GM18507 (cell line): ENCODE measurements at regions not wholly inside any gene's neighbourhood (a gene's known extent, or its start where the extent isn't known, plus 50 kb on each side); places are given as distances from the start of the nearest gene placed in this dataset.

ENCODE experiments used
- DNase-seq: peaks from one replicate; pipeline ENCODE4 v3.0.0; 2011; ENCODE audit warnings: low read depth; ENCODE audit not compliant: insufficient read length; ENCODE audit errors: extremely low spot score
- FAIRE-seq: peaks from 2 replicates; lab custom pipeline; 2011; peaks lifted over from hg19 to GRCh38; lab: Jason Lieb, UNC

GRCh38 chr18:77918730-77919129, 669.1 kb downstream of the GALR1 start:
- FAIRE-seq = no peak
- no peak for DNase-seq

- DNase-seq = no peak
These were observed 670.3 kb downstream of the GALR1 start for GRCh38 chr18:77919923-77920322.

GRCh38 chr18:77935342-77935741, 685.7 kb downstream of the GALR1 start:
- FAIRE-seq = no peak
- DNase-seq = no peak

More at GRCh38 chr18:77919923-77920322, 670.3 kb downstream of the GALR1 start:
- FAIRE-seq = no peak

- DNase-seq (no peak), FAIRE-seq (no peak)
These were observed 690.9 kb downstream of the GALR1 start for GRCh38 chr18:77940566-77940965.

- FAIRE-seq (no peak), DNase-seq (no peak)
These were observed 694.9 kb downstream of the GALR1 start for GRCh38 chr18:77944533-77944932.

- FAIRE-seq = no peak
- DNase-seq = no peak
These were observed 698.9 kb downstream of the GALR1 start for GRCh38 chr18:77948567-77948966.

GRCh38 chr18:77949355-77949973, 699.8 kb downstream of the GALR1 start:
- no peak for DNase-seq
- no peak for FAIRE-seq

- DNase-seq = no peak
- FAIRE-seq = no peak
These were observed 709.6 kb downstream of the GALR1 start for GRCh38 chr18:77959248-77959647.

GRCh38 chr18:77960791-77961410, 711.3 kb downstream of the GALR1 start:
- no peak for FAIRE-seq

GRCh38 chr18:77967071-77967470, 717.4 kb downstream of the GALR1 start:
- no peak for FAIRE-seq

More at GRCh38 chr18:77960791-77961410, 711.3 kb downstream of the GALR1 start:
- no peak for DNase-seq

GRCh38 chr18:77967791-77968190, 718.1 kb downstream of the GALR1 start:
- FAIRE-seq = no peak
- DNase-seq = no peak

More at GRCh38 chr18:77967071-77967470, 717.4 kb downstream of the GALR1 start:
- no peak for DNase-seq

- FAIRE-seq (no peak), DNase-seq (no peak)
These were observed 720.3 kb downstream of the GALR1 start for GRCh38 chr18:77969972-77970371.

GRCh38 chr18:77970814-77971213, 721.2 kb downstream of the GALR1 start:
- DNase-seq (no peak), FAIRE-seq (no peak)

GRCh38 chr18:77973745-77974144, 724.1 kb downstream of the GALR1 start:
- DNase-seq = no peak
- FAIRE-seq = no peak

GRCh38 chr18:77974329-77974728, 724.7 kb downstream of the GALR1 start:
- DNase-seq (no peak), FAIRE-seq (no peak)

GRCh38 chr18:77977331-77977730, 727.7 kb downstream of the GALR1 start:
- FAIRE-seq (no peak), DNase-seq (no peak)

GRCh38 chr18:77980275-77980674, 730.6 kb downstream of the GALR1 start:
- no peak for DNase-seq
- FAIRE-seq = no peak

GRCh38 chr18:77981874-77982273, 732.2 kb downstream of the GALR1 start:
- FAIRE-seq = no peak
- no peak for DNase-seq

- DNase-seq (no peak), FAIRE-seq (no peak)
These were observed 733.6 kb downstream of the GALR1 start for GRCh38 chr18:77983270-77983669.

- no peak for FAIRE-seq
These were observed 734.5 kb downstream of the GALR1 start for GRCh38 chr18:77984178-77984577.

GRCh38 chr18:77984833-77985232, 735.2 kb downstream of the GALR1 start:
- FAIRE-seq = no peak

More at GRCh38 chr18:77984178-77984577, 734.5 kb downstream of the GALR1 start:
- DNase-seq = no peak

More at GRCh38 chr18:77984833-77985232, 735.2 kb downstream of the GALR1 start:
- no peak for DNase-seq
